Neural cell (in vitro differentiated cells): ENCODE measurements at regions not wholly inside any gene's neighbourhood (a gene's known extent, or its start where the extent isn't known, plus 50 kb on each side); places are given as distances from the start of the nearest gene placed in this dataset.

Source experiments
- H2AFZ ChIP-seq: fragments of 200-600, 300-800 bp; sonication (generic), shearing (Covaris generic); 2 replicates; pipeline ENCODE4 v1.6.0; 2014; ENCODE audit warnings: low read depth, mild to moderate bottlenecking, antibody characterized with exemption, low read length, moderate library complexity
- H3F3A ChIP-seq: fragments of 200-600 bp; shearing (Covaris generic); 2 replicates; pipeline ENCODE4 v1.6.1; 2016; ENCODE audit warnings: mild to moderate bottlenecking, moderate library complexity, mixed read lengths, antibody characterized with exemption, low read length; ENCODE audit not compliant: insufficient read depth, poor library complexity, severe bottlenecking
- H3K27ac ChIP-seq: fragments of 200-600, 300-800 bp; sonication (generic), shearing (Covaris generic); 2 replicates; pipeline ENCODE4 v1.5.1; 2014; ENCODE audit warnings: mild to moderate bottlenecking, low read length, moderate library complexity
- H3K27me3 ChIP-seq: fragments of 300-800, 200-600 bp; sonication (generic), shearing (Covaris generic); 2 replicates; pipeline ENCODE4 v1.6.0; 2014; ENCODE audit warnings: mild to moderate bottlenecking, low read depth, low read length, moderate library complexity; ENCODE audit not compliant: insufficient read depth
- H3K36me3 ChIP-seq: fragments of 300-800, 200-600 bp; sonication (generic), shearing (Covaris generic); 2 replicates; pipeline ENCODE4 v1.5.1; 2014; ENCODE audit warnings: mild to moderate bottlenecking, antibody characterized with exemption, low read length, moderate library complexity; ENCODE audit not compliant: insufficient read depth
- H3K4me2 ChIP-seq: fragments of 300-800, 200-600 bp; sonication (generic), shearing (Covaris generic); 2 replicates; pipeline ENCODE4 v1.6.0; 2014; ENCODE audit warnings: mild to moderate bottlenecking, low read length
- H3K4me3 ChIP-seq: fragments of 300-800, 200-600 bp; sonication (generic), shearing (Covaris generic); 2 replicates; pipeline ENCODE4 v1.5.1; 2014; ENCODE audit warnings: mild to moderate bottlenecking, low read length, moderate library complexity
- H3K79me2 ChIP-seq: fragments of 200-600 bp; shearing (Covaris generic); replicated peaks from 2 replicates; pipeline ENCODE4 v1.6.0; 2014; ENCODE audit warnings: mild to moderate bottlenecking, low read length, moderate library complexity; ENCODE audit not compliant: insufficient read depth
- H3K9ac ChIP-seq: fragments of 300-800, 200-600 bp; sonication (generic), shearing (Covaris generic); 2 replicates; pipeline ENCODE4 v1.6.1; 2016; ENCODE audit warnings: mild to moderate bottlenecking, low read length, mixed read lengths
- H3K9me2 ChIP-seq: fragments of 200-600 bp; shearing (Covaris generic); 2 replicates; pipeline ENCODE4 v1.6.1; 2016; ENCODE audit warnings: mild to moderate bottlenecking, low read length, mixed read lengths; ENCODE audit not compliant: insufficient read depth
- H3K9me3 ChIP-seq: fragments of 200-600, 300-800 bp; sonication (generic), shearing (Covaris generic); 2 replicates; pipeline ENCODE4 v1.6.1; 2016; ENCODE audit warnings: mild to moderate bottlenecking, mixed run types, low read length, moderate library complexity, mixed read lengths
- H4K20me1 ChIP-seq: fragments of 200-600 bp; shearing (Covaris generic); 2 replicates; pipeline ENCODE4 v1.6.1; 2016; ENCODE audit warnings: mild to moderate bottlenecking, mixed run types; ENCODE audit not compliant: insufficient read depth
- CTCF ChIP-seq: fragments of 450-650 bp; IDR thresholded peaks from 2 replicates; pipeline ENCODE4 v1.5.1; 2014; ENCODE audit warnings: antibody characterized with exemption, mild to moderate bottlenecking, moderate library complexity; ENCODE audit not compliant: poor library complexity, severe bottlenecking
- EP300 ChIP-seq: fragments of 450-650 bp; conservative IDR thresholded peaks from 2 replicates; pipeline ENCODE4 v1.6.1; 2014; ENCODE audit warnings: antibody characterized with exemption, mild to moderate bottlenecking, moderate library complexity; ENCODE audit not compliant: poor library complexity, severe bottlenecking
- EZH2 ChIP-seq: fragments of 200-600, 300-800 bp; shearing (Covaris generic), sonication (generic); IDR thresholded peaks from 2 replicates; pipeline ENCODE4 v1.6.1; 2014; ENCODE audit warnings: antibody characterized with exemption, low read length, borderline replicate concordance, mild to moderate bottlenecking; ENCODE audit not compliant: insufficient read depth, poor library complexity, severe bottlenecking
- MXI1 ChIP-seq: fragments of 450-650 bp; conservative IDR thresholded peaks from 2 replicates; pipeline ENCODE4 v1.6.1; 2014; ENCODE audit warnings: antibody characterized with exemption, mild to moderate bottlenecking; ENCODE audit not compliant: poor library complexity, severe bottlenecking
- POLR2AphosphoS5 ChIP-seq: IDR thresholded peaks from 2 replicates; pipeline ENCODE4 v1.6.1; 2012
- RAD21 ChIP-seq: fragments of 450-650 bp; conservative IDR thresholded peaks from 2 replicates; pipeline ENCODE4 v1.6.1; 2014; ENCODE audit warnings: antibody characterized with exemption, mild to moderate bottlenecking, moderate library complexity
- SMC3 ChIP-seq: fragments of 450-650 bp; conservative IDR thresholded peaks from 2 replicates; pipeline ENCODE4 v1.6.1; 2014; ENCODE audit warnings: antibody characterized with exemption, mild to moderate bottlenecking, moderate library complexity; ENCODE audit not compliant: poor library complexity
- TAF1 ChIP-seq: IDR thresholded peaks from 2 replicates; pipeline ENCODE4 v1.6.1; 2012; ENCODE audit warnings: low read depth
- TF ChIP-seq, protein P1 (sequence below): IDR thresholded peaks from 2 replicates; pipeline ENCODE4 v1.6.1; 2012; ENCODE audit warnings: borderline replicate concordance

DNA sequence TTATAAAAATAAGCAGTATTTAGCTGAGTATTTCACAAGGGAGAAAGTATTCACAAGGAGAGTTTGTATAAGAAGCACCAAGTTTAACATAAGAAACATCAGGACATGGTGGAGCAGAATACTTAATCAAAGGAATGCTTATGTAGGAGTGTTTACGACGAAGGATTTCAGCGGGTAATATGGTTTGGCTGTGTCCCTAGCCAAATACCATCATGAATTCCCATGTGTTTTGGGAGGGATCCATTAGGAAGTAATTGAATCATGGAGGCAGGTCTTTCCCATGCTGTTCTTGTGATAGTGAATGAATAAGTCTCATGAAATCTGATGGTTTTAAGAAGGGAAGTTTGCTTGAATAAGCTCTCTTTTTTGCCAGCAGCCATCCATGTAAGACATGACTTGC is 1099.1 kb upstream of the ADGRB3 start:
- Histone ChIP-seq H3K9me3 (no peaks in the 10 kb centered on the region), H3F3A (no peaks in the 10 kb centered on the region), H3K27me3 (no peaks in the 10 kb centered on the region), H3K9me2 (no peaks in the 10 kb centered on the region), H3K9ac (no peak overlapping the region), H4K20me1 (no peaks in the 10 kb centered on the region), H3K4me3 (no peak overlapping the region), H3K4me2 (no peak overlapping the region), H3K36me3 (no peaks in the 10 kb centered on the region), H3K27ac (no peak overlapping the region), H2AFZ (no peak overlapping the region), H3K79me2 (no peaks in the 10 kb centered on the region)
- TF ChIP-seq, protein P1, sequence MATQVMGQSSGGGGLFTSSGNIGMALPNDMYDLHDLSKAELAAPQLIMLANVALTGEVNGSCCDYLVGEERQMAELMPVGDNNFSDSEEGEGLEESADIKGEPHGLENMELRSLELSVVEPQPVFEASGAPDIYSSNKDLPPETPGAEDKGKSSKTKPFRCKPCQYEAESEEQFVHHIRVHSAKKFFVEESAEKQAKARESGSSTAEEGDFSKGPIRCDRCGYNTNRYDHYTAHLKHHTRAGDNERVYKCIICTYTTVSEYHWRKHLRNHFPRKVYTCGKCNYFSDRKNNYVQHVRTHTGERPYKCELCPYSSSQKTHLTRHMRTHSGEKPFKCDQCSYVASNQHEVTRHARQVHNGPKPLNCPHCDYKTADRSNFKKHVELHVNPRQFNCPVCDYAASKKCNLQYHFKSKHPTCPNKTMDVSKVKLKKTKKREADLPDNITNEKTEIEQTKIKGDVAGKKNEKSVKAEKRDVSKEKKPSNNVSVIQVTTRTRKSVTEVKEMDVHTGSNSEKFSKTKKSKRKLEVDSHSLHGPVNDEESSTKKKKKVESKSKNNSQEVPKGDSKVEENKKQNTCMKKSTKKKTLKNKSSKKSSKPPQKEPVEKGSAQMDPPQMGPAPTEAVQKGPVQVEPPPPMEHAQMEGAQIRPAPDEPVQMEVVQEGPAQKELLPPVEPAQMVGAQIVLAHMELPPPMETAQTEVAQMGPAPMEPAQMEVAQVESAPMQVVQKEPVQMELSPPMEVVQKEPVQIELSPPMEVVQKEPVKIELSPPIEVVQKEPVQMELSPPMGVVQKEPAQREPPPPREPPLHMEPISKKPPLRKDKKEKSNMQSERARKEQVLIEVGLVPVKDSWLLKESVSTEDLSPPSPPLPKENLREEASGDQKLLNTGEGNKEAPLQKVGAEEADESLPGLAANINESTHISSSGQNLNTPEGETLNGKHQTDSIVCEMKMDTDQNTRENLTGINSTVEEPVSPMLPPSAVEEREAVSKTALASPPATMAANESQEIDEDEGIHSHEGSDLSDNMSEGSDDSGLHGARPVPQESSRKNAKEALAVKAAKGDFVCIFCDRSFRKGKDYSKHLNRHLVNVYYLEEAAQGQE = no peak
- TF ChIP-seq RAD21 (no peak), SMC3 (no peak)

- H3F3A ChIP-seq = no peaks in the 10 kb centered on the region
- no peaks in the 10 kb centered on the region for H3K27me3 ChIP-seq
- no peaks in the 10 kb centered on the region for H3K9me2 ChIP-seq
- no peaks in the 10 kb centered on the region for H3K79me2 ChIP-seq
- no peak overlapping the region for H3K4me3 ChIP-seq
- H4K20me1 ChIP-seq = no peaks in the 10 kb centered on the region
- H2AFZ ChIP-seq = no peak overlapping the region
- no peaks in the 10 kb centered on the region for H3K36me3 ChIP-seq
- H3K9ac ChIP-seq = no peak overlapping the region
- TF ChIP-seq SMC3 (no peak), CTCF (no peak), POLR2AphosphoS5 (no peak), TAF1 (no peak), EZH2 (no peak), RAD21 (no peak), MXI1 (no peak)
- H3K4me2 ChIP-seq = no peak overlapping the region
- H3K27ac ChIP-seq = no peak overlapping the region
- H3K9me3 ChIP-seq = peaks cover 5% of the 10 kb centered on the region
These were observed 1128.7 kb upstream of the ADGRB3 start for GRCh38 chr6:67506352-67506751.

- H3K27me3 ChIP-seq = no peaks in the 10 kb centered on the region
- no peak overlapping the region for H3K9ac ChIP-seq
- H3K79me2 ChIP-seq = no peaks in the 10 kb centered on the region
- TF ChIP-seq, protein P1 = no peak
- TF ChIP-seq RAD21 (no peak), SMC3 (no peak), CTCF (no peak), EZH2 (no peak), POLR2AphosphoS5 (no peak), EP300 (no peak), TAF1 (no peak), MXI1 (no peak)
- H3K9me2 ChIP-seq = no peaks in the 10 kb centered on the region
- no peak overlapping the region for H3K4me2 ChIP-seq
- peaks cover 5% of the 10 kb centered on the region for H3K9me3 ChIP-seq
- no peak overlapping the region for H3K4me3 ChIP-seq
- H3K27ac ChIP-seq = no peak overlapping the region
- no peak overlapping the region for H2AFZ ChIP-seq
- no peaks in the 10 kb centered on the region for H4K20me1 ChIP-seq
- H3F3A ChIP-seq = no peaks in the 10 kb centered on the region
- H3K36me3 ChIP-seq = no peaks in the 10 kb centered on the region
These were observed 1133.3 kb upstream of the ADGRB3 start for GRCh38 chr6:67501755-67502154.
